ENCODE measurements at regions not wholly inside any gene's neighbourhood (a gene's known extent, or its start where the extent isn't known, plus 50 kb on each side); places are given as distances from the start of the nearest gene placed in this dataset.

GRCh38 chr4:85127653-85128052 is 161.2 kb upstream of the WDFY3 start:
- H2BK12ac ChIP-seq (ENCODE audit: insufficient read length, low read depth, low read length), result no peak overlapping the region
- peak overlapping the region; percentile 49 to 79 (median 75); a peak in 6 of 7 replicates for H3K27ac Mint-ChIP-seq
- no peak overlapping the region for H3K18ac ChIP-seq (ENCODE audit: insufficient read length, low read depth, low read length)
- H3K27me3 ChIP-seq (ENCODE audit: insufficient read depth, low read length), result no peaks in the 10 kb centered on the region
- H3K4me3 Mint-ChIP-seq, result no peak overlapping the region
- H3K9me3 Mint-ChIP-seq, result peaks cover 0 to 3% of the 10 kb centered on the region in 2 experiments; a peak in 2 of 5 replicates
- no peaks in the 10 kb centered on the region for H3K79me2 ChIP-seq (ENCODE audit: insufficient read depth, low read length)
- H3K36me3 Mint-ChIP-seq (ENCODE audit: insufficient read depth in 1 of 3, low read depth in 3 of 3), result peaks cover 0 to 8% (median 3%) of the 10 kb centered on the region in 3 experiments; a peak in 3 of 7 replicates
- H3K27me3 Mint-ChIP-seq (ENCODE audit: low read depth), result no peaks in the 10 kb centered on the region
- H3T11ph ChIP-seq (ENCODE audit: low read length), result no peak overlapping the region
- H3K9ac ChIP-seq (ENCODE audit: extremely low read depth, insufficient read length, low read length), result no peak overlapping the region
- H2AK5ac ChIP-seq (ENCODE audit: insufficient read length, low read length), result no peak overlapping the region
- no peak overlapping the region for H2BK20ac ChIP-seq (ENCODE audit: low read depth, low read length, poor library complexity, severe bottlenecking)
- peak; percentile 88 for DNase-seq
- no peaks in the 10 kb centered on the region for H3K9me3 ChIP-seq (ENCODE audit: control insufficient read depth, low read depth, low read length)
- no peak overlapping the region for H2BK15ac ChIP-seq (ENCODE audit: low read depth, low read length)
- H3K23me2 ChIP-seq (ENCODE audit: insufficient read length, low read depth, low read length, poor library complexity, severe bottlenecking), result peaks cover 2% of the 10 kb centered on the region
- WGBS (ENCODE audit: extremely low coverage, insufficient read length, low lambda C conversion rate), result no CpG with 5 or more reads among the region's 10 CpGs
- no peak overlapping the region for H3K27ac ChIP-seq (ENCODE audit: insufficient read length, low read depth, low read length)
- H3K4ac ChIP-seq (ENCODE audit: low read depth, low read length), result no peak overlapping the region
- H4K91ac ChIP-seq (ENCODE audit: insufficient read length, low read depth, low read length), result no peak overlapping the region
- TF ChIP-seq, protein P1, sequence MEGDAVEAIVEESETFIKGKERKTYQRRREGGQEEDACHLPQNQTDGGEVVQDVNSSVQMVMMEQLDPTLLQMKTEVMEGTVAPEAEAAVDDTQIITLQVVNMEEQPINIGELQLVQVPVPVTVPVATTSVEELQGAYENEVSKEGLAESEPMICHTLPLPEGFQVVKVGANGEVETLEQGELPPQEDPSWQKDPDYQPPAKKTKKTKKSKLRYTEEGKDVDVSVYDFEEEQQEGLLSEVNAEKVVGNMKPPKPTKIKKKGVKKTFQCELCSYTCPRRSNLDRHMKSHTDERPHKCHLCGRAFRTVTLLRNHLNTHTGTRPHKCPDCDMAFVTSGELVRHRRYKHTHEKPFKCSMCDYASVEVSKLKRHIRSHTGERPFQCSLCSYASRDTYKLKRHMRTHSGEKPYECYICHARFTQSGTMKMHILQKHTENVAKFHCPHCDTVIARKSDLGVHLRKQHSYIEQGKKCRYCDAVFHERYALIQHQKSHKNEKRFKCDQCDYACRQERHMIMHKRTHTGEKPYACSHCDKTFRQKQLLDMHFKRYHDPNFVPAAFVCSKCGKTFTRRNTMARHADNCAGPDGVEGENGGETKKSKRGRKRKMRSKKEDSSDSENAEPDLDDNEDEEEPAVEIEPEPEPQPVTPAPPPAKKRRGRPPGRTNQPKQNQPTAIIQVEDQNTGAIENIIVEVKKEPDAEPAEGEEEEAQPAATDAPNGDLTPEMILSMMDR (conservative IDR thresholded peaks at IDR 0.05), result peak; percentile 83
- H2BK120ac ChIP-seq (ENCODE audit: low read depth, low read length, poor library complexity, severe bottlenecking), result no peak overlapping the region
- no peak overlapping the region for H2BK5ac ChIP-seq (ENCODE audit: insufficient read length, low read length)
- no peak overlapping the region for H3K56ac ChIP-seq (ENCODE audit: insufficient read length, low read depth, low read length)
- H2AFZ ChIP-seq (ENCODE audit: low read length), result no peak overlapping the region
- H3K4me2 ChIP-seq (ENCODE audit: insufficient read depth, insufficient read length, low read length), result no peak overlapping the region
- H3K4me1 Mint-ChIP-seq, result peaks cover 55 to 62% of the 10 kb centered on the region in 2 experiments
- H3K4me1 ChIP-seq (ENCODE audit: insufficient read depth, low read length), result peaks cover 16% of the 10 kb centered on the region; the same call in 1 of the 2 replicates
- H3K23ac ChIP-seq (ENCODE audit: insufficient read length, low read depth, low read length), result no peak overlapping the region
- no peak overlapping the region for H4K8ac ChIP-seq (replicated peaks; ENCODE audit: insufficient read length, low read depth, low read length)
- no peaks in the 10 kb centered on the region for H3K79me1 ChIP-seq (ENCODE audit: insufficient read depth, low read depth, low read length, poor library complexity, severe bottlenecking)
- H4K20me1 ChIP-seq (ENCODE audit: control insufficient read depth, insufficient read depth, insufficient read length), result no peaks in the 10 kb centered on the region
- no peak overlapping the region for H4K5ac ChIP-seq (ENCODE audit: insufficient read length, low read depth, low read length)
- no peak overlapping the region for H3K14ac ChIP-seq (ENCODE audit: insufficient read depth, low read length)

All from H9 (cell line).